ENCODE measurements at regions not wholly inside any gene's neighbourhood (a gene's known extent, or its start where the extent isn't known, plus 50 kb on each side); places are given as distances from the start of the nearest gene placed in this dataset.

DNA sequence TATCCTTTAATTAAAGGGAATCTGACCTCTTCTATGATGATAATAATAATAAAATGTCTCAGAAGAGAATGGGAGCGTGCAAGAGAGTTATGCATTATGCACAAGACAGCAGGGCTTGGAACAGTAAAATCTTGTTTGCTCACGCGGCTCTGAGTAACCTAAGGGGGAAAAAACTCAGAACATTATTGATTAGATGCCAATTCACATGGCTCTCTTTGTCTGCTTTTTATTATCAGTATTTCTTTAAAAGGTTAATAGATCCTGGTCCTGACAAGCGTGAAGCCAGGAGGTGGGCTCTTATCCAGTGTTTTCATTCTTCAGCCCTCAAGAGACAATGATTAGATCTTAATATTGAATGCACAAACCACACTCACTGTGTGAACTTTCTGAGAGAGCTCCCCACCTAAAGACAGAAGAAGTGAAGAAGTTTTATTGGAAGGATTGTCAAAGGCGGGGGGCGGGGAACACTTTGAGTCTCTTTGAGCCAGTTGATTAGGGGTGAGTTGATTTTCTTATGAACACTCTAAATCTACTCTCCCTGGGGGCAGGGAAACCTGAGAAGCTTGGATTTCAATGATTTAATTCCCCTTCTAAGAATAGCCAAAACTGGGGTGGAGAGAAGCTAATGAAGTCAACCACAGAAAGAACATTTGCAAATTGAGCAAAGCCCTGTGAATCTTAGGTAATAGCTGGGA lies 127.5 kb upstream of the CTAGE1 start:
- DNase-seq = no peak

DNA sequence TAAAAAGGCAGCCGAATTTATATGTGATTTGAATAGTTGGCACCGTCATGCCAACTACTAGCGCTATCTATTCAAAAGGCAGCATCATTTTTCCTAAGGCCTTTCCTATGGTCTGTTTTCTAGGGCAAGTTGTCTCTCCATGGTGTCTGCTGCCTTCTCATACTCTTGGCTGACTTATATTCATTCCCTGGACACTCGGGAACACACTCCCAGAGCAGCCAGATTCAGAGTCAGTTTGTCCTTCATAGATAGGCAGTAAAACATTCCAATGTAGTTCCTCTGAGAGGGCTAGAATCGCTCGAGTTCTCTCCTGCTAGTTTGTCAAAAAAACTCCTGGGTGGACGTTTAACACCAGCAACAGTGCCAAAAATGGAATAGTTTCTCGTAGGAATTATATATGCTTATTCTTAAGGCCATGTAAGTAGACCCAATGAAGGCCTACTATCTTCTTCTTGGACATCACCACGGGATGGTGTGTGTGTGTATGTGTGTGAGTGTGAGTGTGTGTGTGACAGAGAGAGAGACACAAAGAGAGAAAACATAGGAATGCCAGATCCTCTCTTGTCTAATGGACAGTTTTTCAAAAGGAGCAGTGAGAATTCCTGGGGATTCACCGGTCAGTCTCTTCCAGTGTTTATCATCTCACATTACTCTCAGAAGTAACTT lies 129.3 kb upstream of the CTAGE1 start:
- no peak for DNase-seq

DNA sequence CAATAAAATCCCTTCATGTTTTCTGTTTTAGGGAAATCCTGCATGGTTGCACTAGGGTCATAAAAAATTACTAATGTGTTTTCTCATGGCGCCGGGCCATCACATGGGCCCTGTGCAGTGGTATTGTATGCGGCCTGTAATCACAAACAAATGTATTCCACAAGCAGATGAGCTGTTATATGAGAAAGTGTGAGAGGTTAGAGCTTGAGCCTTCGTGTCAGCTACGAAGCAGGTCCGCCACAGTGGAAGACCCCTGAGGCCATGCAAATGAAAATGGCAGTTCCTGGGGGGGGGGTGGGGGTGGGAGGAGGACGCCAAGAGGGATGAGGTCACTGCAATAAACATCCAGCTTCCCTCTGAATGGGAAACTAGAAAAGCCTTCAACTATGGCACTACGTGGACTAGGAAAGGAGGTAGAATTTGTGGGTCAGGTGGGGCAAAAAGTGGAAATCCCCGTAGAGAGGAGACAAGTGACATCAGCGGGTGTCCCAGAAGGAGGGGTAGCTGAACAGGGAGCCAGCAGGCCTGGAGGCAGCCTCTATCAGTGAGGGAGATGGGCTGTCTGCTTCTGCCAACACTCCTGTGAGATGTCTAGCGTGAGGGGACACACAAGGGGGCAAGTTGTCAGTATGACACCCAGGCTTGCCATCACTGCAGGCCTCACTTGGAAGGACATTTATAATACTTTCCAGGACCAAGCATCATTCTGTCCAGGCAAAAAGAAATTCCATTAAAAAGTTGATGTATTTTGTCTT lies 130.3 kb upstream of the CTAGE1 start:
- peak; percentile 63 for DNase-seq

- no peak for DNase-seq
Measured at GRCh38 chr18:22549260-22549937, 131.7 kb upstream of the CTAGE1 start.

DNA sequence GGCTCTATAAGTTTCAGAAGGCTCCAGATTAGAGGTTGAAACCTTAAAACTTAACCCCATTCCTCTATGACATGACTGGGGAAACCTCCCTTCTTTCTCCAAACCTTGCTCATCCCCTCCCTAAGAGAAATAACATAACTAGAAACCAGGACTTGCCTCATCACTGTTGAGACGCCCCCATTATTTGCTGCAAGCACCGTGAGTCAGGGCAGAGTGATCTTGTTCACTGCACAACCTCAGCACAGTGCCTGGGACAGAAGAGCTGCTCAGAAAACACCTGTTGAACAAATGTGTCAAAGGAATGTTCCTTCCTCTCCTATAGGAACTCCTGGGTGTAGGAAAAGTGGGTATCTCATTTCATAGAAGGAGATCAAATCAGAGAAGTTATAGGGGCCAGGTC lies 132.7 kb upstream of the CTAGE1 start:
- DNase-seq = no peak

GRCh38 chr18:22550861-22551260 lies 133.1 kb upstream of the CTAGE1 start:
- DNase-seq = no peak

GRCh38 chr18:22551536-22552151 lies 133.9 kb upstream of the CTAGE1 start:
- no peak for DNase-seq

GRCh38 chr18:22552254-22552653 lies 134.5 kb upstream of the CTAGE1 start:
- DNase-seq = no peak

- DNase-seq = no peak
Measured at GRCh38 chr18:22552899-22553460, 135.3 kb upstream of the CTAGE1 start.

GRCh38 chr18:22556222-22557167 lies 138.8 kb upstream of the CTAGE1 start:
- no peak for DNase-seq

DNA sequence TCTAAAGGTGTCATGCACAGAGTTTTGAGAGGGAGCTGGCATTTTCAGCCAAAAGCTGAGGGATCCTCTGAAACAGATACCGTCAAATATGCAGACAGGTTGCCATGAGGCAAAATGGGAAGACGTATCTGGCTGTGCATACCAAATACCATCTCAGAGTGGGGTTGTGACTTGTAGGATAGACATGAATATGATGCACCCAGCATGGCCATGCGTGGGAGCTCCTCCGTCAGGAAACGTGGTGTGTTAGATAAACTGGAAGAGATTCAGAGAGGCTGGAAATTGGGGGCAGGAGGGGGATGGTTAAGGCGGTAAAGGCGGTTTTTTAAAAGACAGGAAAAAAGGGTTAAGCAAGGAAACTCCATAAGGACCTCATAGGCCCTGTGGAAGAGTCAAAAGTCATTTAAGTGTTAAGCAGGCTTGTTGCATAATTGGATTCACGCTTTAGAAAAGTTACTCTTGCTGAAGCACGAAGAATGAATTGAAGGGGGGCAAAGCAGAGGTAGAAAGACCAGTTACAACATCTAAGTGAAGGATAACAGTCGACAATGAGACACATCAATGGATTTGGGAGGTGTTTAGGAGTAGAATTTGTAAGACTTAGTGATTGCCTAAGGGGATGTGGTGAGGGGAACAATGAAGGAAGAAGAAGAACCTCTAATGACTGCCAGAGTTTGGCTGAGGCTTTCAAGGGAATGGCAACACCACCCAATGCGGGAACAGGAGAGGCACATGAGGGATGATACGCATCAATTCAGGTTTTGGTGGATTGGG lies 139.6 kb upstream of the CTAGE1 start:
- DNase-seq = no peak

DNA sequence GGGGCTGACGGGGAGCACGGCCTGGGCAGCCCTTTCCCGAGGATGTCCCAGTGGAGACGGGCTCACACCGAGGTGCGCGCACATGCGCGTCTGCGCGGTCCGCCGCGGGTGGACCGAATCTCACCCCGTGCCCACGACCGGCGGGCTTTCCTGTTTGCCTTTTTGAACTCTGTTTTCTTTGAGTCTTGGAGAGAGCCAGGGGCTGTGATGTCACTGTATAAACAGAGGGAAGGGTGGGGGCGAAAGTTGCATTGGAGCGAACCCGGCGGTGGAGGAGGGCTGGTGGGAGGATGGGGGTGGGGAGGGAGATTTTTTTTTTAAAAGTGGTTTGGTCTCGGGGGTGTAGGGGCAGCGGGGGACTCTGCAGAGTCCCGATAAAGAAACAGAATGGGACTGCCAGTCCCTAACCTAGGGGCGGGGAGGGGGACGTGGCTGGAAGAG lies 141.2 kb upstream of the CTAGE1 start:
- peak; percentile 57 for DNase-seq

DNA sequence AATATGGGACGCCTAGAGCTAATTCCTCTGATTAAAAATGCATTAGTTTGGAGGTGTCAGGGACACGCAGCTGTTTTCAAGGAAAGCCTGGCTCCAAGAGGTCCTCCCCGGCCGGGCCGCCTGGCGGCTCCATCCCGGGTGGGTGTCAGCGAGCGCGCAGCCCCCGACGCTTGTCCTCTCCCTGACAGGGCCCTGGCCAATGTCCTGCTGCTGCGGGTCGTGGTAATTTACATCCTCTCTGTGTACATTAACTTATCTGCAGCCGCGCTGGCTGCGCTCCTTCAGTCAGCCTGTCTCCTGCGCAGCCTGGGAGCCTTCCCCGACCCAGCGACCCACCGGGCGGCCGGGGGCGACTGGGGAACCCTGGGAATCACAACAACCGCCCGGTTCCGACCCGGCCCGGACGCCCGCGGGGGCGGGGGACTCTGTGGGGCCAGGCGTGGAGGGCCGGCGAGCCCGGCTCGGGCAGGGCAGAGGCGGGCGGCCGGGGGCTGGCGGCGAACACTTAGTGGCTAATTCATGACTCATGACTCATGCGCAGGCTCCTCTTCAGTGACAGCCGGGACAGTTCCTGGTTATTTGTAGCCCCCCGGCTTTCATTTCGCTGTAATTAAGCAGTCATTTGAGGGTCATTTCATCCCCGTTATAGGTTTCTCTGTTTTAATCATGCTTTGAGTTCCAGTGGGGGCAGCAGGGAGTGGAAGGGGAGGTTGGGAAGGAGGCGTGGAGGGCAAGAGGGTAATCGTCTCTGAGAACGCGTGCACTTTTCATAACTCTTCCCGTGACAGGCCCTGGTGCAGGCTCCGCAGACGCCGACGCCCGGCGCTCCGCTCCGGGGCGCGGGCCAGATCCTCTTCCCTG lies 141.9 kb upstream of the CTAGE1 start:
- DNase-seq = peak; percentile 67

DNA sequence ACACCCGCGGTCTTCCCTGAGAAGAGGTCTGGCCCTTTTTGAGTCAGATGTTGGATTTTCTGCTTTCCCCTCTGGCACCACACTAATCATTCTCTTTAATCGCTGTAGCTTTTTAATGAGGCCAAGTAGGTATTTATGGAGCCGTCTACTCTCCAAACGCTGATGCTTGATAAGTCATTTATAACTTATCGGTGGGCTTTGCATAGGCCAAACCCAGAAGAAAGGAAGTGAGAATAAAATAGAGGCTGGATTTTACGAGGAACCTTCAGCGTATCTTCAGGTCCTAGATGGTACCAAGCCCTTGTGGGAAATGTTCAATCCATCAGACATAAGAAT lies 142.5 kb upstream of the CTAGE1 start:
- no peak for DNase-seq

GRCh38 chr18:22560797-22561196 lies 143.1 kb upstream of the CTAGE1 start:
- DNase-seq = no peak

GRCh38 chr18:22563164-22563583 lies 145.5 kb upstream of the CTAGE1 start:
- DNase-seq = no peak

DNA sequence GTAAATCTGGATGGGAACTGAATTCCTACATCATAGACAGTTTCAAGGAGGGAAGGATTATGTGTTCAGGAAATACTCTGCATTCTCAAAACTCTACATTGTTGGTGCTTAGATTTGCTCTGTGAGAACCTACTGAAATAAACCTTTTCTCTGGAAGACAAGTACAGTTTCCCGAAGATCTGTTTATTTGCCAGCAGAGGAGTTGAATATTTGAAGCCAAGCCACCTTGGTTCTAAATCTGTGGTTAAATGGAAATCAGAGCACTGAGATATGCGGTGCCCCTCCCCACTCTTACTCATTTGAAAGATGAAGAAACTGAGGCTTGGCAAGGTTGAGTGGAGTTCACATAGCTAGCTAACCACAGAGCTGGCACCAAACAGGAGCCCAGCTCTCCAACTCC lies 146.3 kb upstream of the CTAGE1 start:
- no peak for DNase-seq

GRCh38 chr18:22566703-22567420 lies 149.1 kb upstream of the CTAGE1 start:
- no peak for DNase-seq

- no peak for DNase-seq
Measured at GRCh38 chr18:22567794-22568193, 150.1 kb upstream of the CTAGE1 start.
